ENCODE measurements at regions not wholly inside any gene's neighbourhood (a gene's known extent, or its start where the extent isn't known, plus 50 kb on each side); places are given as distances from the start of the nearest gene placed in this dataset.

DNA sequence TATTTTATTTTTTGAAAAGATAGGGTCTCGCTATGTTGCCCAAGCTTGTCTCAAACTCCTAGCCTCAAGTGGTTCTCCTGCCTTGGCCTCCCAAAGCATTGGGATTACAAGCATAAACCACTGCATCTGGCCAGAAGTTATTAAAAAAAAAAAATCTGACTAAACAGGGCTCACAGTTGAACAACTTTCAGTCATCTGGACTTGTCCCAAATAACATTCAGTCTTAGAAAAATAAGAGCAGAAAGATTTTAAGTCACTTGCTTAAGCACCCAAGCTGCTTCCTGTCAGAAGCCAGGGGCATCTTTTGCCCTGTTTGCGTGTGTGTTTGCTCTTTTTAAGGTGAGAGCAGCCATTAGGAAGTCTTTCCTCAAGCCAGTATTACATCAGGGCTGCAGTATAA, 286.8 kb downstream of the LMO4 start:
- Histone ChIP-seq H4K20me1 (ENCODE audit: insufficient read depth, low read length) (no peaks in the 10 kb centered on the region), H3K27me3 (ENCODE audit: insufficient read depth, low read length) (no peaks in the 10 kb centered on the region), H3K9ac (ENCODE audit: low read length) (no peak overlapping the region), H3K4me1 (ENCODE audit: insufficient read depth, low read length) (no peaks in the 10 kb centered on the region), H3K9me3 (ENCODE audit: insufficient read depth, low read depth, low read length) (no peaks in the 10 kb centered on the region), H2AFZ (ENCODE audit: low read depth, low read length) (no peak overlapping the region), H3K36me3 (ENCODE audit: insufficient read depth, low read length) (no peaks in the 10 kb centered on the region), H3K79me2 (ENCODE audit: insufficient read depth, low read length) (no peaks in the 10 kb centered on the region), H3K4me3 (ENCODE audit: insufficient read depth, low read depth, low read length) (no peak overlapping the region), H3K27ac (ENCODE audit: low read depth, low read length) (no peak overlapping the region), H3K4me2 (ENCODE audit: low read length) (no peak overlapping the region)
- no peaks in the 10 kb centered on the region for H3K36me3 Mint-ChIP-seq (ENCODE audit: low read depth, unreplicated experiment)
- FAIRE-seq (no peak), DNase-seq (ENCODE audit: low read depth) (peak; percentile 17)
- no peak overlapping the region for H3K4me3 Mint-ChIP-seq (ENCODE audit: unreplicated experiment)
- peaks cover 2% of the 10 kb centered on the region for H3K9me3 Mint-ChIP-seq (ENCODE audit: unreplicated experiment)
- no peaks in the 10 kb centered on the region for H3K4me1 Mint-ChIP-seq (ENCODE audit: low read depth, unreplicated experiment)
- H3K27ac Mint-ChIP-seq (ENCODE audit: unreplicated experiment): no peak overlapping the region
- TF ChIP-seq, protein P1, sequence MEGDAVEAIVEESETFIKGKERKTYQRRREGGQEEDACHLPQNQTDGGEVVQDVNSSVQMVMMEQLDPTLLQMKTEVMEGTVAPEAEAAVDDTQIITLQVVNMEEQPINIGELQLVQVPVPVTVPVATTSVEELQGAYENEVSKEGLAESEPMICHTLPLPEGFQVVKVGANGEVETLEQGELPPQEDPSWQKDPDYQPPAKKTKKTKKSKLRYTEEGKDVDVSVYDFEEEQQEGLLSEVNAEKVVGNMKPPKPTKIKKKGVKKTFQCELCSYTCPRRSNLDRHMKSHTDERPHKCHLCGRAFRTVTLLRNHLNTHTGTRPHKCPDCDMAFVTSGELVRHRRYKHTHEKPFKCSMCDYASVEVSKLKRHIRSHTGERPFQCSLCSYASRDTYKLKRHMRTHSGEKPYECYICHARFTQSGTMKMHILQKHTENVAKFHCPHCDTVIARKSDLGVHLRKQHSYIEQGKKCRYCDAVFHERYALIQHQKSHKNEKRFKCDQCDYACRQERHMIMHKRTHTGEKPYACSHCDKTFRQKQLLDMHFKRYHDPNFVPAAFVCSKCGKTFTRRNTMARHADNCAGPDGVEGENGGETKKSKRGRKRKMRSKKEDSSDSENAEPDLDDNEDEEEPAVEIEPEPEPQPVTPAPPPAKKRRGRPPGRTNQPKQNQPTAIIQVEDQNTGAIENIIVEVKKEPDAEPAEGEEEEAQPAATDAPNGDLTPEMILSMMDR (IDR thresholded peaks at IDR 0.05; ENCODE audit: insufficient read depth, low read depth, low read length): no peak
- TF ChIP-seq EZH2 (IDR thresholded peaks at IDR 0.05; ENCODE audit: insufficient read depth, low read length): no peak
- no peaks in the 10 kb centered on the region for H3K27me3 Mint-ChIP-seq (ENCODE audit: low read depth, unreplicated experiment)

DNA sequence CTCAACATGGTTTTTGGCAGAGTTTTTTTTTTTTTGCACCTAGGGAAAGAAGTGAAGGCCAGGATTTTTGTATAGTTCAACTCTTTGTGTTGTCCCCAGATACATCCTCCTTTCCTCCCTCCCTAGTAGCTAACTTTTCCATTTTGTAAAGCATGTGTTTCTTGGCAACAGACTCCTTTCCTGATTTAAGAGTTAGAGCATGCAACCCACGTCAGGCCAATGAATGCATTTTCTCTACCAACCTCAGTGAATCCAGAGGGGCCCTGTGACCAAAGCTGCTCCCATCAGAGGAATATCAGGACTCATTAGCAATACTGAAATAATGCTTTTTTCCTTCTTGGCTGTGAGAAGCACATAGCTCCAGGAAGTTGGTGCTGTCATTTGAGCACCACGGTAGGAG, 287.2 kb downstream of the LMO4 start:
- Mint-ChIP-seq H3K27ac (ENCODE audit: unreplicated experiment) (no peak overlapping the region), H3K27me3 (ENCODE audit: low read depth, unreplicated experiment) (no peaks in the 10 kb centered on the region), H3K9me3 (ENCODE audit: unreplicated experiment) (peaks cover 2% of the 10 kb centered on the region), H3K4me1 (ENCODE audit: low read depth, unreplicated experiment) (no peaks in the 10 kb centered on the region), H3K4me3 (ENCODE audit: unreplicated experiment) (no peak overlapping the region), H3K36me3 (ENCODE audit: low read depth, unreplicated experiment) (no peaks in the 10 kb centered on the region)
- H3K79me2 ChIP-seq (ENCODE audit: insufficient read depth, low read length): no peaks in the 10 kb centered on the region
- TF ChIP-seq EZH2 (IDR thresholded peaks at IDR 0.05; ENCODE audit: insufficient read depth, low read length): no peak
- TF ChIP-seq, protein P1 (IDR thresholded peaks at IDR 0.05; ENCODE audit: insufficient read depth, low read depth, low read length): no peak
- DNase-seq (ENCODE audit: low read depth) (peak; percentile 28), FAIRE-seq (no peak)
- no peaks in the 10 kb centered on the region for H3K9me3 ChIP-seq (ENCODE audit: insufficient read depth, low read depth, low read length)
- H3K27ac ChIP-seq (ENCODE audit: low read depth, low read length): no peak overlapping the region
- H4K20me1 ChIP-seq (ENCODE audit: insufficient read depth, low read length): no peaks in the 10 kb centered on the region
- H3K4me3 ChIP-seq (ENCODE audit: insufficient read depth, low read depth, low read length): no peak overlapping the region
- H3K27me3 ChIP-seq (ENCODE audit: insufficient read depth, low read length): no peaks in the 10 kb centered on the region
- no peaks in the 10 kb centered on the region for H3K36me3 ChIP-seq (ENCODE audit: insufficient read depth, low read length)
- H2AFZ ChIP-seq (ENCODE audit: low read depth, low read length): no peak overlapping the region
- no peak overlapping the region for H3K9ac ChIP-seq (ENCODE audit: low read length)
- H3K4me1 ChIP-seq (ENCODE audit: insufficient read depth, low read length): no peaks in the 10 kb centered on the region
- no peak overlapping the region for H3K4me2 ChIP-seq (ENCODE audit: low read length)

DNA sequence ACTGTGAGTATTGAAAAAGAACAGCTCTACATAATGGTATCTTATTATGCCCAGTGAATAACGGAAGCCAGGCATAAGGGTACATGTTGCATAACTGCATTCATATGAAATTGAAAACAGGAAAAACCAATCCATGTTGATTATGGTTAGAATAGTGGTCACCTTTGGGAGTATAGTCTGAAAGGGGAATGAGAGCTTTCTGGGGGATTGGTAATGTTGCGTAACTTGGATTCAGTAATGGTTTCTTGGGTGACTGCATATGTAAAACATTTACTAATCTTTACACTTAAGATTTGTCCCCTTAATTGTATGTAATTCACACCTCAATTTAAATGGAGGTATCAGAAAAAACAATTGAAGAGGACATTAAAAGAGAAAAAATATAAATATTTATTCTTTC, 292.1 kb downstream of the LMO4 start:
- H3K9me3 ChIP-seq (ENCODE audit: insufficient read depth, low read depth, low read length): no peaks in the 10 kb centered on the region
- no peak overlapping the region for H3K4me3 ChIP-seq (ENCODE audit: insufficient read depth, low read depth, low read length)
- DNase-seq (ENCODE audit: low read depth) (no peak), FAIRE-seq (no peak)
- no peaks in the 10 kb centered on the region for H3K36me3 Mint-ChIP-seq (ENCODE audit: low read depth, unreplicated experiment)
- no peak overlapping the region for H3K27ac ChIP-seq (ENCODE audit: low read depth, low read length)
- H3K4me1 Mint-ChIP-seq (ENCODE audit: low read depth, unreplicated experiment): no peaks in the 10 kb centered on the region
- H3K36me3 ChIP-seq (ENCODE audit: insufficient read depth, low read length): no peaks in the 10 kb centered on the region
- H4K20me1 ChIP-seq (ENCODE audit: insufficient read depth, low read length): no peaks in the 10 kb centered on the region
- H3K4me2 ChIP-seq (ENCODE audit: low read length): no peak overlapping the region
- no peak overlapping the region for H3K27ac Mint-ChIP-seq (ENCODE audit: unreplicated experiment)
- no peak for TF ChIP-seq EZH2 (IDR thresholded peaks at IDR 0.05; ENCODE audit: insufficient read depth, low read length)
- TF ChIP-seq, protein P1 (IDR thresholded peaks at IDR 0.05; ENCODE audit: insufficient read depth, low read depth, low read length): no peak
- no peaks in the 10 kb centered on the region for H3K4me1 ChIP-seq (ENCODE audit: insufficient read depth, low read length)
- peaks cover 2% of the 10 kb centered on the region for H3K9me3 Mint-ChIP-seq (ENCODE audit: unreplicated experiment)
- no peaks in the 10 kb centered on the region for H3K79me2 ChIP-seq (ENCODE audit: insufficient read depth, low read length)
- no peak overlapping the region for H2AFZ ChIP-seq (ENCODE audit: low read depth, low read length)
- H3K27me3 Mint-ChIP-seq (ENCODE audit: low read depth, unreplicated experiment): no peaks in the 10 kb centered on the region
- H3K27me3 ChIP-seq (ENCODE audit: insufficient read depth, low read length): no peaks in the 10 kb centered on the region
- H3K4me3 Mint-ChIP-seq (ENCODE audit: unreplicated experiment): no peak overlapping the region
- no peak overlapping the region for H3K9ac ChIP-seq (ENCODE audit: low read length)
